Upper lobe of right lung (tissue), 1 donor: ENCODE measurements at regions not wholly inside any gene's neighbourhood (a gene's known extent, or its start where the extent isn't known, plus 50 kb on each side); places are given as distances from the start of the nearest gene placed in this dataset.

ENCODE experiments used
- ATAC-seq: fragments of 200-7000 bp; cut with Tn5 transposase; one replicate; pipeline ENCODE4 v1.9.1; 2020; ENCODE audit warnings: mild to moderate bottlenecking, moderate library complexity
- DNase-seq: peaks from one replicate; pipeline ENCODE4 v3.0.0-alpha.2; 2020
- H3K27ac ChIP-seq: fragments of 200-600 bp; one replicate; pipeline ENCODE4 v1.8.0; 2022
- H3K27me3 ChIP-seq: fragments of 200-600 bp; one replicate; pipeline ENCODE4 v1.8.0; 2022; ENCODE audit warnings: mild to moderate bottlenecking
- H3K36me3 ChIP-seq: fragments of 200-600 bp; one replicate; pipeline ENCODE4 v1.8.0; 2022
- H3K4me1 ChIP-seq: fragments of 200-600 bp; one replicate; pipeline ENCODE4 v1.8.0; 2022
- H3K4me3 ChIP-seq: fragments of 200-600 bp; one replicate; pipeline ENCODE4 v1.8.0; 2022; ENCODE audit warnings: mild to moderate bottlenecking
- H3K9me3 ChIP-seq: fragments of 200-600 bp; one replicate; pipeline ENCODE4 v1.8.0; 2022
- CTCF ChIP-seq: fragments of 200-600 bp; IDR thresholded peaks from one replicate; pipeline ENCODE4 v1.8.0; 2022; ENCODE audit warnings: antibody characterized with exemption
- intact Hi-C: fragments of 100-400 bp; cut with DNase I; formaldehyde crosslinking; loops from one replicate; pipeline ENCODE4 v1.11.0; 2022
- donor health status: DM: no; HTN: yes; CAD: no; lungs with severe emphysema.

GRCh38 chr1:29415861-29416260 is 179.5 kb downstream of the PTPRU start:
- no peak for DNase-seq
- intact Hi-C loops, result no loop called here
- no peak overlapping the region for H3K27ac ChIP-seq

GRCh38 chr1:29415156-29415830 is 179.0 kb downstream of the PTPRU start:
- H3K4me3 ChIP-seq, result no peak overlapping the region
- intact Hi-C loops, result no loop called here
- peak; percentile 57 for ATAC-seq

More at GRCh38 chr1:29415861-29416260, 179.5 kb downstream of the PTPRU start:
- H3K27me3 ChIP-seq, result peaks cover 11% of the 10 kb centered on the region
- TF ChIP-seq CTCF, result no peak
- ATAC-seq, result no peak
- H3K4me1 ChIP-seq, result no peaks in the 10 kb centered on the region
- H3K4me3 ChIP-seq, result no peak overlapping the region
- no peaks in the 10 kb centered on the region for H3K36me3 ChIP-seq
- H3K9me3 ChIP-seq, result no peaks in the 10 kb centered on the region

GRCh38 chr1:29414086-29414485 is 177.8 kb downstream of the PTPRU start:
- intact Hi-C loops, result no loop called here
- Histone ChIP-seq H3K9me3 (no peaks in the 10 kb centered on the region), H3K27ac (no peak overlapping the region), H3K36me3 (no peaks in the 10 kb centered on the region), H3K4me1 (no peaks in the 10 kb centered on the region), H3K27me3 (peaks cover 11% of the 10 kb centered on the region), H3K4me3 (no peak overlapping the region)
- TF ChIP-seq CTCF, result no peak
- ATAC-seq (no peak), DNase-seq (no peak)

More at GRCh38 chr1:29415156-29415830, 179.0 kb downstream of the PTPRU start:
- no peak for TF ChIP-seq CTCF
- DNase-seq, result no peak
- no peaks in the 10 kb centered on the region for H3K4me1 ChIP-seq
- no peaks in the 10 kb centered on the region for H3K36me3 ChIP-seq
- no peak overlapping the region for H3K27ac ChIP-seq
- H3K27me3 ChIP-seq, result peaks cover 11% of the 10 kb centered on the region
- H3K9me3 ChIP-seq, result no peaks in the 10 kb centered on the region

GRCh38 chr1:29413661-29414060 is 177.3 kb downstream of the PTPRU start:
- H3K27ac ChIP-seq, result no peak overlapping the region
- peaks cover 11% of the 10 kb centered on the region for H3K27me3 ChIP-seq
- no peak for DNase-seq
- intact Hi-C loops, result no loop called here
- no peak for TF ChIP-seq CTCF
- no peaks in the 10 kb centered on the region for H3K4me1 ChIP-seq
- no peaks in the 10 kb centered on the region for H3K9me3 ChIP-seq
- ATAC-seq, result no peak
- no peak overlapping the region for H3K4me3 ChIP-seq
- no peaks in the 10 kb centered on the region for H3K36me3 ChIP-seq

- no peak overlapping the region for H3K27ac ChIP-seq
- no peaks in the 10 kb centered on the region for H3K4me1 ChIP-seq
- no peak overlapping the region for H3K4me3 ChIP-seq
- intact Hi-C loops, result no loop called here
- peaks cover 11% of the 10 kb centered on the region for H3K27me3 ChIP-seq
- DNase-seq (no peak), ATAC-seq (no peak)
- H3K9me3 ChIP-seq, result no peaks in the 10 kb centered on the region
- H3K36me3 ChIP-seq, result no peaks in the 10 kb centered on the region
- TF ChIP-seq CTCF, result no peak
Observed at GRCh38 chr1:29412591-29412990, 176.3 kb downstream of the PTPRU start.

GRCh38 chr1:29410476-29410875 is 174.2 kb downstream of the PTPRU start:
- no peak for TF ChIP-seq CTCF
- Histone ChIP-seq H3K9me3 (no peaks in the 10 kb centered on the region), H3K27me3 (peaks cover 1% of the 10 kb centered on the region), H3K27ac (no peak overlapping the region), H3K4me3 (no peak overlapping the region), H3K36me3 (no peaks in the 10 kb centered on the region), H3K4me1 (no peaks in the 10 kb centered on the region)
- intact Hi-C loops, result no loop called here
- DNase-seq (no peak), ATAC-seq (no peak)
